ENCODE measurements at regions not wholly inside any gene's neighbourhood (a gene's known extent, or its start where the extent isn't known, plus 50 kb on each side); places are given as distances from the start of the nearest gene placed in this dataset.
"Not testable (repeated sequence)": the region's sequence is repeated elsewhere in the genome, so short reads cannot be mapped to it uniquely, and the experiment has no call there.

- TF ChIP-seq CTCF (IDR thresholded peaks at IDR 0.05): no peak
- peaks cover 5% of the 10 kb centered on the region for H3K4me1 ChIP-seq
- no peaks in the 10 kb centered on the region for H3K36me3 ChIP-seq
- no peak overlapping the region for H3K4me3 ChIP-seq
- intact Hi-C loops (cut with DNase I): no loop called here
- no peaks in the 10 kb centered on the region for H3K9me3 ChIP-seq
- H3K27me3 ChIP-seq (ENCODE audit: low read depth): no peaks in the 10 kb centered on the region
- ATAC-seq: peak in 1 of 2 donors; percentile 45
- H3K27ac ChIP-seq: no peak overlapping the region
- DNase-seq: no peak
Observed at GRCh38 chr1:14165371-14165801, 433.1 kb upstream of the KAZN start.

- intact Hi-C loops (cut with DNase I): no loop called here
- DNase-seq (no peak), ATAC-seq (no peak)
- H3K27me3 ChIP-seq (ENCODE audit: low read depth): no peaks in the 10 kb centered on the region
- H3K27ac ChIP-seq: no peak overlapping the region
- H3K36me3 ChIP-seq: no peaks in the 10 kb centered on the region
- TF ChIP-seq CTCF (IDR thresholded peaks at IDR 0.05): no peak
- H3K4me1 ChIP-seq: peaks cover 5% of the 10 kb centered on the region
- no peak overlapping the region for H3K4me3 ChIP-seq
- no peaks in the 10 kb centered on the region for H3K9me3 ChIP-seq
Observed at GRCh38 chr1:14167884-14168283, 430.6 kb upstream of the KAZN start.

- TF ChIP-seq CTCF (IDR thresholded peaks at IDR 0.05): no peak
- Histone ChIP-seq H3K27me3 (ENCODE audit: low read depth) (no peaks in the 10 kb centered on the region), H3K9me3 (no peaks in the 10 kb centered on the region), H3K4me1 (peaks cover 5% of the 10 kb centered on the region), H3K4me3 (no peak overlapping the region), H3K27ac (no peak overlapping the region), H3K36me3 (no peaks in the 10 kb centered on the region)
- ATAC-seq (peak in 1 of 2 donors; percentile 65), DNase-seq (no peak)
- intact Hi-C loops (cut with DNase I): no loop called here
Observed at GRCh38 chr1:14168326-14169063, 430.0 kb upstream of the KAZN start.

GRCh38 chr1:14173598-14173997 is 424.9 kb upstream of the KAZN start:
- ATAC-seq (no peak), DNase-seq (no peak)
- no peaks in the 10 kb centered on the region for H3K9me3 ChIP-seq
- H3K27me3 ChIP-seq (ENCODE audit: low read depth): no peaks in the 10 kb centered on the region
- no peak for TF ChIP-seq CTCF (IDR thresholded peaks at IDR 0.05)
- intact Hi-C loops (cut with DNase I): no loop called here
- no peak overlapping the region for H3K27ac ChIP-seq
- no peaks in the 10 kb centered on the region for H3K36me3 ChIP-seq
- no peak overlapping the region for H3K4me3 ChIP-seq
- H3K4me1 ChIP-seq: no peaks in the 10 kb centered on the region

- H3K27me3 ChIP-seq (ENCODE audit: low read depth); H3K36me3 ChIP-seq; ATAC-seq; H3K4me1 ChIP-seq; H3K27ac ChIP-seq; intact Hi-C loops (cut with DNase I); DNase-seq; H3K9me3 ChIP-seq; H3K4me3 ChIP-seq: not testable (repeated sequence)
Observed at GRCh38 chr1:14177866-14178265, 420.6 kb upstream of the KAZN start.

- TF ChIP-seq CTCF (IDR thresholded peaks at IDR 0.05): no peak
- H3K9me3 ChIP-seq: no peaks in the 10 kb centered on the region
- ATAC-seq (no peak), DNase-seq (no peak)
- no peaks in the 10 kb centered on the region for H3K36me3 ChIP-seq
- intact Hi-C loops (cut with DNase I): no loop called here
- no peaks in the 10 kb centered on the region for H3K4me1 ChIP-seq
- H3K27ac ChIP-seq: no peak overlapping the region
- H3K27me3 ChIP-seq (ENCODE audit: low read depth): no peaks in the 10 kb centered on the region
- no peak overlapping the region for H3K4me3 ChIP-seq
Observed at GRCh38 chr1:14180738-14181137, 417.7 kb upstream of the KAZN start.

All from lower lobe of right lung (tissue), 2 donors.